Mucosa of descending colon (tissue), 3 donors: ENCODE measurements at regions not wholly inside any gene's neighbourhood (a gene's known extent, or its start where the extent isn't known, plus 50 kb on each side); places are given as distances from the start of the nearest gene placed in this dataset.

Experiments used
- ATAC-seq: fragments of 200-7000 bp; cut with Tn5 transposase; one replicate; pipeline ENCODE4 v1.9.1; 2020; ENCODE audit warnings: mild to moderate bottlenecking, moderate library complexity
- DNase-seq, 3 donors: peaks; one replicate each; pipeline ENCODE4 v3.0.0-alpha.2; 2020
- H3K36me3 ChIP-seq: fragments of 200-600 bp; one replicate; pipeline ENCODE4 v1.8.0; 2021; ENCODE audit warnings: low read depth, mild to moderate bottlenecking
- H3K4me1 ChIP-seq: fragments of 200-600 bp; one replicate; pipeline ENCODE4 v1.8.0; 2021; ENCODE audit warnings: low read depth, mild to moderate bottlenecking
- H3K4me3 ChIP-seq: fragments of 200-600 bp; one replicate; pipeline ENCODE4 v1.8.0; 2021; ENCODE audit warnings: mild to moderate bottlenecking
- H3K9me3 ChIP-seq: fragments of 200-600 bp; one replicate; pipeline ENCODE4 v1.8.0; 2021; ENCODE audit warnings: mild to moderate bottlenecking
- intact Hi-C, 2 donors: fragments of 100-400 bp; cut with DNase I in 1 of 2; cut with micrococcal nuclease in 1 of 2; formaldehyde crosslinking; loops; one replicate each; pipeline versions ENCODE4 v1.11.0 to v1.11.1; 2022; cut with DNase I, micrococcal nuclease
- TF ChIP-seq, protein P1 (sequence below): fragments of 200-600 bp; IDR thresholded peaks from one replicate; pipeline ENCODE4 v1.8.0; 2022; ENCODE audit warnings: antibody characterized with exemption, mild to moderate bottlenecking
- donor health status: DM: no; HTN: no; CAD: no; lungs with moderate emphysema.
- donor health status: DM: no; HTN: no; CAD: no.
- donor health status: DM: no; HTN: yes; CAD: no.

DNA sequence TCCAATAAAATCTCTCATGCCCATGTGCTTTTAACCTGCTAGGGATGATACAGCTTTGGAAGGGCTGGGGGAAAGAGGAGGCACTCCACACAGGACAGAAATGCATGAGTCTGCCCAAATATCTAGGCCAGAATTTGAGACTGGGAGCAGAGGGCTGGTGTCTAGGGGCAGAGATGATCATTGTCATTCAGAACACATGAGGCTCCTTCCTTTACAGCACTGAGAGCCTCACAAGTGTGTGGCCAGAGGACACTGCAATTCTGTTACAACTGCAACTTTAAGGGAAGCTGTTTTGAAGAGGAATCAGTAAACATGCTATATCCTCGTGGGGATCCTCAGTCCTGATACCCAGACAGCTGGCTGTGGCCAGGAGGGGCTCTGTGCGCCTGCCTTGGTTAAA is 541.3 kb downstream of the OMA1 start:
- intact Hi-C loops: no loop called here
- no peak for DNase-seq
- H3K4me1 ChIP-seq: no peaks in the 10 kb centered on the region
- ATAC-seq: no peak
- no peaks in the 10 kb centered on the region for H3K9me3 ChIP-seq
- no peaks in the 10 kb centered on the region for H3K36me3 ChIP-seq
- no peak overlapping the region for H3K4me3 ChIP-seq
- TF ChIP-seq, protein P1, sequence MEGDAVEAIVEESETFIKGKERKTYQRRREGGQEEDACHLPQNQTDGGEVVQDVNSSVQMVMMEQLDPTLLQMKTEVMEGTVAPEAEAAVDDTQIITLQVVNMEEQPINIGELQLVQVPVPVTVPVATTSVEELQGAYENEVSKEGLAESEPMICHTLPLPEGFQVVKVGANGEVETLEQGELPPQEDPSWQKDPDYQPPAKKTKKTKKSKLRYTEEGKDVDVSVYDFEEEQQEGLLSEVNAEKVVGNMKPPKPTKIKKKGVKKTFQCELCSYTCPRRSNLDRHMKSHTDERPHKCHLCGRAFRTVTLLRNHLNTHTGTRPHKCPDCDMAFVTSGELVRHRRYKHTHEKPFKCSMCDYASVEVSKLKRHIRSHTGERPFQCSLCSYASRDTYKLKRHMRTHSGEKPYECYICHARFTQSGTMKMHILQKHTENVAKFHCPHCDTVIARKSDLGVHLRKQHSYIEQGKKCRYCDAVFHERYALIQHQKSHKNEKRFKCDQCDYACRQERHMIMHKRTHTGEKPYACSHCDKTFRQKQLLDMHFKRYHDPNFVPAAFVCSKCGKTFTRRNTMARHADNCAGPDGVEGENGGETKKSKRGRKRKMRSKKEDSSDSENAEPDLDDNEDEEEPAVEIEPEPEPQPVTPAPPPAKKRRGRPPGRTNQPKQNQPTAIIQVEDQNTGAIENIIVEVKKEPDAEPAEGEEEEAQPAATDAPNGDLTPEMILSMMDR: no peak

DNA sequence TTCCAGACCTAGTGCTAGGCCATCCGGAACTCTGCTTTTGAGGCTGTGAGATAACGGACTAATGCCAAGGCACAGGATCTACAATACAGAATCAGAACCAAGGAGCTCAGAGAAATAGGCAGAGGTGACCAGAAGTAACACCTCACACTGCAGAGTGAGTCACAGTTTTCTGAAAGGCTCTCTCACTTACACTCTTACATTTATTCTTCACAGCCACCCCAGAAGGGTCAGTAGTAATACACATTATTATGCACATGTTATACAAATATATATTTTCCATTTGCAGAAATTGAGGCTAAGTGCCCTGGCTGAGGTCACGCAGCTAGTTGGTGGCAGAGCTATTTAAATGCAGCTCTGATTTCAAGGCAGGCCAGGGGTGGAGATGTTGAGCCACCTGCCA is 542.5 kb downstream of the OMA1 start:
- Histone ChIP-seq H3K4me1 (no peaks in the 10 kb centered on the region), H3K9me3 (no peaks in the 10 kb centered on the region), H3K4me3 (no peak overlapping the region), H3K36me3 (no peaks in the 10 kb centered on the region)
- intact Hi-C loops: no loop called here
- ATAC-seq (no peak), DNase-seq (no peak)
- TF ChIP-seq, protein P1: no peak

GRCh38 chr1:58003059-58003458 is 543.5 kb downstream of the OMA1 start:
- intact Hi-C loops: no loop called here
- no peaks in the 10 kb centered on the region for H3K4me1 ChIP-seq
- no peaks in the 10 kb centered on the region for H3K9me3 ChIP-seq
- H3K4me3 ChIP-seq: no peak overlapping the region
- TF ChIP-seq, protein P1: no peak
- no peak for DNase-seq
- H3K36me3 ChIP-seq: no peaks in the 10 kb centered on the region
- no peak for ATAC-seq

DNA sequence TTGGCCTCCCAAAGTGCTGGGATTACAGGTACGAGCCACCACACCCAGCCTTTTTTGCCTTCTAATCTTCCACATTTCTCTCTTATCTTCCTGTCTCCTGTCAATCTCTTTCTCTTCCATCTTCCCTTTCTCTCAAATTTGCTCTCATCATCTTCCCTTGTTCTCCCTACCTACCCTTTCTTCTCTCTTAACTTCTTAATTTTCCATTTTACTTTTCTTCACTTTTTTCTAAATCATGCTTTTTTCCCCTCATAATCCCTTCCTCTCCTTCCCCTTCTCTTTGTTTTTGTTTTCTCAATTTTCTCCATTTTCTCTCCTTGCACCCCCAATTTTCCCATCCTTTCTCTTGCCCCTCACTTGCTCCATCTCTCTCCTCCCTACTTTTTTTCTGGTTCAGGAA is 545.7 kb downstream of the OMA1 start:
- Histone ChIP-seq H3K9me3 (no peaks in the 10 kb centered on the region), H3K4me1 (no peaks in the 10 kb centered on the region), H3K36me3 (no peaks in the 10 kb centered on the region), H3K4me3 (no peak overlapping the region)
- TF ChIP-seq, protein P1: no peak
- ATAC-seq: no peak
- DNase-seq: no peak
- intact Hi-C loops: no loop called here

- no peaks in the 10 kb centered on the region for H3K9me3 ChIP-seq
- intact Hi-C loops: no loop called here
- H3K36me3 ChIP-seq: no peaks in the 10 kb centered on the region
- ATAC-seq (no peak), DNase-seq (no peak)
- H3K4me3 ChIP-seq: no peak overlapping the region
- TF ChIP-seq, protein P1: no peak
- H3K4me1 ChIP-seq: no peaks in the 10 kb centered on the region
Measured at GRCh38 chr1:58000116-58000515, 546.4 kb downstream of the OMA1 start.

GRCh38 chr1:57996400-57996799 is 550.1 kb downstream of the OMA1 start:
- intact Hi-C loops: no loop called here
- Histone ChIP-seq H3K9me3 (no peaks in the 10 kb centered on the region), H3K36me3 (no peaks in the 10 kb centered on the region), H3K4me1 (no peaks in the 10 kb centered on the region), H3K4me3 (no peak overlapping the region)
- TF ChIP-seq, protein P1: no peak
- ATAC-seq: no peak
- no peak for DNase-seq
